Midbrain (tissue), 1 donor: ENCODE measurements at regions not wholly inside any gene's neighbourhood (a gene's known extent, or its start where the extent isn't known, plus 50 kb on each side); places are given as distances from the start of the nearest gene placed in this dataset.
"Not testable (repeated sequence)": the region's sequence is repeated elsewhere in the genome, so short reads cannot be mapped to it uniquely, and the experiment has no call there.

Experiments used
- DNase-seq: peaks from one replicate; lab custom pipeline; 2025; lab: John Stamatoyannopoulos, UW

GRCh38 chr7:53087274-53087673, 51.8 kb downstream of the POM121L12 start:
- no peak for DNase-seq

- DNase-seq = no peak
These were observed 58.8 kb downstream of the POM121L12 start for GRCh38 chr7:53094191-53094590.

- no peak for DNase-seq
These were observed 59.4 kb downstream of the POM121L12 start for GRCh38 chr7:53094827-53095226.

GRCh38 chr7:53095731-53096501, 60.5 kb downstream of the POM121L12 start:
- no peak for DNase-seq

GRCh38 chr7:53100091-53100490, 64.7 kb downstream of the POM121L12 start:
- DNase-seq = no peak

- DNase-seq = no peak
These were observed 65.6 kb downstream of the POM121L12 start for GRCh38 chr7:53101026-53101425.

- DNase-seq = no peak
These were observed 75.0 kb downstream of the POM121L12 start for GRCh38 chr7:53110425-53110824.

GRCh38 chr7:53111031-53111430, 75.6 kb downstream of the POM121L12 start:
- DNase-seq = no peak

GRCh38 chr7:53113424-53113823, 78.0 kb downstream of the POM121L12 start:
- no peak for DNase-seq

GRCh38 chr7:53119514-53119941, 84.1 kb downstream of the POM121L12 start:
- DNase-seq = peak; percentile 4

- no peak for DNase-seq
These were observed 85.9 kb downstream of the POM121L12 start for GRCh38 chr7:53121374-53121773.

GRCh38 chr7:53131697-53132096, 96.3 kb downstream of the POM121L12 start:
- DNase-seq = no peak

GRCh38 chr7:53151496-53151895, 116.1 kb downstream of the POM121L12 start:
- DNase-seq = no peak

- DNase-seq = not testable (repeated sequence)
These were observed 151.8 kb downstream of the POM121L12 start for GRCh38 chr7:53187184-53187583.

GRCh38 chr7:53191191-53191695, 155.8 kb downstream of the POM121L12 start:
- no peak for DNase-seq

GRCh38 chr7:53191836-53192443, 156.5 kb downstream of the POM121L12 start:
- no peak for DNase-seq

- no peak for DNase-seq
These were observed 169.6 kb downstream of the POM121L12 start for GRCh38 chr7:53205006-53205405.

- DNase-seq = no peak
These were observed 173.7 kb downstream of the POM121L12 start for GRCh38 chr7:53209129-53209528.

- DNase-seq = no peak
These were observed 179.0 kb downstream of the POM121L12 start for GRCh38 chr7:53214463-53214862.

GRCh38 chr7:53218730-53219504, 183.5 kb downstream of the POM121L12 start:
- no peak for DNase-seq

- DNase-seq = no peak
These were observed 193.8 kb downstream of the POM121L12 start for GRCh38 chr7:53229202-53229601.

- DNase-seq = no peak
These were observed 202.0 kb downstream of the POM121L12 start for GRCh38 chr7:53237344-53237913.
